SW 1271 (cell line): ENCODE measurements at regions not wholly inside any gene's neighbourhood (a gene's known extent, or its start where the extent isn't known, plus 50 kb on each side); places are given as distances from the start of the nearest gene placed in this dataset.

ENCODE experiments used
- DNase-seq, 2 experiments: peaks; one replicate each; lab custom pipeline; 2025; lab: John Stamatoyannopoulos, UW

- DNase-seq = no peak
These were observed 564.5 kb downstream of the BCL11B start for GRCh38 chr14:98707522-98707921.

GRCh38 chr14:98708555-98708954, 563.4 kb downstream of the BCL11B start:
- DNase-seq = no peak

- DNase-seq = no peak
These were observed 560.5 kb downstream of the BCL11B start for GRCh38 chr14:98711453-98711852.

GRCh38 chr14:98714626-98715425, 557.2 kb downstream of the BCL11B start:
- DNase-seq = no peak

GRCh38 chr14:98716133-98716532, 555.9 kb downstream of the BCL11B start:
- DNase-seq = no peak

DNA sequence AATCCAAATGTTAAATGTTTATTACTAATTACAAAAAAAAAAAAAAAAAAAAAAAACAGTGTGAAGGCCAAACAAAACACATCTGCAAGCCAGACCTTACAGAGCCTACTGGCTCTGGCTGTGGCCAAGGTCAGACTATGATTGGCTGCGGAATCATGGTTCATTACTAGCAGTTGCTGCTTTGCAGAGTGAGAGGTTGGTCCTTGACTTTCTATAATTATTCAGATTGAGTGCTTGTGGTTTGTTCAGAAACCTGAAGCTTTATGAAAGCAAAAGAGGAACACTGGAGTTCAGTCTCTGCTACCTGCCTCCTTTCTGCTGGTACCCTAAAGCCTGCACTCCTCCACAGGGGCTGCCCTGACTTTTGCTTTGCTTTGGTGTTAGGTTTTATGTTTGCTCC, 550.9 kb downstream of the BCL11B start:
- no peak for DNase-seq

- DNase-seq = no peak
These were observed 547.3 kb downstream of the BCL11B start for GRCh38 chr14:98724734-98725133.

DNA sequence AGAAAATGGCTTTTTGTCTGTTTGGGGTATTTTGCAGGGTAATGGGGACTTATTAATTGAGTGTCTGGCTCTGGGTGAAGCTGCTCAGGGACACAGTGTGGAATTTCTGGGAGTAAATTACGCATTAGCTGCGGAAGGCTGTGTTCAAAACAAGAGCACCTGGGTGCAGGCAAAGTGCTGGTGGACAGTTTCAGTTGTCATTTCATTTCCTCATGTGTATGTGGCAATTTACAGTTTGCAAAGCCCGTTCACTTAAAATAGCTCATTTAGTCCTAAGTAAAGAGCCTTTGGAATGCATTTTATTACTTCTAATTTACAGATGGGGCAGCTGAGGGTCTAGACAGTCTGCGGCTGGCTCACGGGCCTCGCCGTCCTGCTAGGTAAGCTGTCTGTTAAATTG, 546.8 kb downstream of the BCL11B start:
- no peak for DNase-seq

DNA sequence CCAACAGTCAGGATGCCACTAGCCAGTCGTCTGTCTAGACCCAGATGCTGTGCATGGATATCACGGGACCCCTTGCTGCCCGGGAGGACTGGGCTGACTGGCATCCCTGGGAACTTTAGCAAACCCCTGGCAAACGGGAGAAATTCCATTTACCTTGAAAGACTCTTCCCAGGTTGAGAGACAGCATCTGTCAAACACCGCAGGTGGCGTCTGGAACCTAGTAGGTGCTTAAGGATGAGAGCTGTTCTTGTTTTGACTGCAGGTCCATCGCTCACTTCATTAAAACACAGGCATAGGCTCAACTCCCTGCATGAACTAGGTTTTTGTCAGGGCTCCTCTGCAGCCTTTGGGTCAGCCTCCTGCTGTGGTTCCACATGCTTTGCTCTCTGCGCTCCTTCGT, 546.3 kb downstream of the BCL11B start:
- DNase-seq = no peak

DNA sequence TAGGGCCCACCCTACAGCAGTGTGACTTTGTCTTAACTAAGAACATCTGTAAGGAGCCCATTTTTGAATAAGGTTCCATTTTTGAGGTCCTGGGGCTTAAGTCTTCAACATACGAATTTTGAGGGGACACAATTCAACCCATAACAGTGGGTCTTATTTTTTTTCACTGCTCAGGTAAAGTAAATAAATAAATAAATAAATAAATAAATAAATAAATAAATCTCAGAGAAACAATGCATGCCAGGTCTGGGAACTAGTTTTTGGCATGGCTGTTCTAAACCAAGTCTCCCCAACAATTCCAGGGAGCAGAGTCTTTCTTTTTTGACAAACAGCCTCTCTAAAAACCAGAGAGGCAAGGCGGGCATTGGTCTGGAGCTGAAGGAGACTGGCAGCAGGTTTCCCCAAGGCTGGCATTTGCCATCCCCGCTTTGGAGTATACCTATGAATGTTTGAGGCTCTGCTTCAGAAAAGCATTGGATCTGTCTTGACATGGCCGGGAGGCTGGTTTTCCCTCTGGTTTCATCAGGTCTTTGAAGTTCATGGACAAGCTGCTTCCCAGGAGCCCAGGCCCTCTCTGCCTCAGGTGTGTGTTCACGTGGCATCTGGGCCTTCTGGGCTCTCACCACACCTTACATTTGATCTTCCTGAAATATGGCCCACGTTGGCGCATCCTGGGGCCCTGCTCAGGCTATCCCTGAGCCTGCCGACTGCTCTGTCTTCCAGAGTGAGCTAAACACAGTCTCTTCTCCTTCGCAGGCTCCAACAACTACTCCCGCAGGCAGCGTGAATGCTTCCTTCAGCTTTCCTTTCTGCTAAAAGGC, 545.2 kb downstream of the BCL11B start:
- DNase-seq = no peak

DNA sequence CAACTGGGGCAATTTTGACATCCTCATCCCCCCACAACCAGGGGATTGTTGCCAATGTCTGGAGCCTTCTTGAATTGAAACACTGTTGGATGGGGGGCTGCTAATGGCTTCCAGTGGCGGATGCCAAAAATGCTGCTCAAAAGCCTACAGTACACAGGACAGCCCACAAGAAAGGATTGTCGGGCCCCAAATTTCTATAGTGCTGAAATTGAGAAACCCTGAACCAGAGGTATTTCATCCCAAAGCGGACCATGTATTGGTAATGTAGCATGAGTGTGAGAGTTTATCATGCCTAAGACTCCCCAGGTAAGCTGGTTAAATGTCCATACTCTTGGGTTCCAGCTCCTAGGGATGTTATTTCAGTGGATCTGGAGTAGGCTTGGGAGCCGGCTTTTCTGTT, 544.0 kb downstream of the BCL11B start:
- no peak for DNase-seq

DNA sequence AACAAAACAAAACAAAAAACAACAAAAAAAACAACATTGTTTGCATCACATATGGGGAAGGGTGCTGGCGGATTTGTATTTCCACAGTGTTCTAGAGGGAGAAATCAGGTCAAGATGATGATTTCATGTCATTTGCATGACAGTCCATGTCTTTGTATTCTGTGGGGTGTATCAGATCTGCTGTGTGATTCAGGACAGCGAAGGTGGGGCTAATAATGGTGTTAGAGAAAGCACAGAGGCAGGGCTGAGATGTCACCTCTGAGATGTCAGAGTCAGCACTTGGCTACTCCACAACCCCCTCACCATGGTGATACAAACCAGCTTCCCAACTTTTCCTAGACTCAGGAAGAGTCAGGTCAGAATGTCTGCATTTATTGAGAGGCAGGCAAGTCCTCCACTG, 543.2 kb downstream of the BCL11B start:
- DNase-seq = no peak

GRCh38 chr14:98731286-98731685, 540.7 kb downstream of the BCL11B start:
- DNase-seq = no peak

- no peak for DNase-seq
These were observed 540.3 kb downstream of the BCL11B start for GRCh38 chr14:98731701-98732100.

GRCh38 chr14:98733536-98733935, 538.5 kb downstream of the BCL11B start:
- DNase-seq = no peak

DNA sequence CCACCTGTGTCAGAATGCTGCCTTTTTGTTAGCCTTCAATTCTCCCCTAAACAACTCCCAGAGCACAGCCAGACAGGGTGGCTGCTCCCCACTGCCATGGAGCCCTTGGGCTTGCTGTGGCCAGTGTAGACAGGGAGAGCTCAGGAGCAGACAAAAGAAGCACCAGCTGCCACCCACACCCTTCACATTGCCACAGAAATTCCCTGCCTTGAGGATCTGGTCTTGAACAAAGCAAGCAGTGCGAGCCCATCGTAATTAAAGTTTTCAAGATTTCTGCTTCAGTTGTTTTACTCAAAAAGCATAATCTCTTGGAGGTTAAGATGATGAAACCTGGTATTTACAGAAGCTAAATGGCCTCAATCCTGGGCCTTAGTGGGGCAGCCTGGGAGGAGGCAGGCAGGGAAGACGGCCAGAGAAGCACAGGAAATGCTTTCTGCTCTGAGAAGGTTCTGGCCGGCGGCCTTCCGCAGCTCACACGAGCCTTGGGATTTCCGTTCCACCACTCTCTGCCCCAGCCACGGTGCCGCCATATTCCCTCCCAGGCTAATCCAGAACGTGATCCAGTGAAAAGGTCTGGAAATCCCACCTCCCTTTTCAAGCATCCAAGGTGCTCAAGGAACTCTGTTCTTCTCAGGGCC, 535.2 kb downstream of the BCL11B start:
- no peak for DNase-seq

- DNase-seq = no peak
These were observed 530.5 kb downstream of the BCL11B start for GRCh38 chr14:98741523-98741922.

- no peak for DNase-seq
These were observed 530.0 kb downstream of the BCL11B start for GRCh38 chr14:98742001-98742400.

DNA sequence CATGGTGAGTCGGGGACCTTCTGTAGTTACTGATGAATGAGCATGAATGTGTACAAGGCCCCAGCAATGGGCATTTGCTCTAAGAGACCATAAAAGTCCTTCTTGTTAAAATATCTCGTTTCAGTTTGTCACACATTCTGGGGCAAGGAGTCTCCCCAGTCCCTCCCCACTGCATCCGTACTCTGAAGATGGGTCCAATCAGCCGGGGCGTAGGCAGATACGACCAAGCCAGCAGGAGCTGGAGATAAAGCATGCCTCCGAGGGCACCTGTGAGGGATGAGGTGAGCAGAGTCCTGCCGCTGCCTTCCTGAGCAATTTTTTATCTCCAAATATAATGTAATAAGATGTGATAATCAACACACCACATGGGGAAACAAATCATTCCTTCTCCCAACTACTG, 528.5 kb downstream of the BCL11B start:
- no peak for DNase-seq

DNA sequence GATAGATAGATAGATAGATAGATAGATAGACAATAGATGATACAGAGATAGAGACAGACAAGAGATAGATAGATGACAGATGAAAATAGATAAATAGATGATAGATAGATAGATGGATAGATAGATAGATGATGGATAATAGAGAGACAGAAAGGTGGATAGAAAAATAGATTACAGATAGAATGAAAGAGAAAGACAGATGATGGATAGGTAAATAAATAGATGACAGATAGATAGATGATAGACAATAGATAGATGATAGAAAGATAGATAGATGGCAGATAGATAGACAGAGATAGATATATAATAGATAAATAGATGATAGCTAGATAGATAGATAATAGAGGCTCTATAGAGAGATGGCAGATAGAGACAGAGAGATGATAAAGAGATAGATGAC, 523.0 kb downstream of the BCL11B start:
- no peak for DNase-seq

DNA sequence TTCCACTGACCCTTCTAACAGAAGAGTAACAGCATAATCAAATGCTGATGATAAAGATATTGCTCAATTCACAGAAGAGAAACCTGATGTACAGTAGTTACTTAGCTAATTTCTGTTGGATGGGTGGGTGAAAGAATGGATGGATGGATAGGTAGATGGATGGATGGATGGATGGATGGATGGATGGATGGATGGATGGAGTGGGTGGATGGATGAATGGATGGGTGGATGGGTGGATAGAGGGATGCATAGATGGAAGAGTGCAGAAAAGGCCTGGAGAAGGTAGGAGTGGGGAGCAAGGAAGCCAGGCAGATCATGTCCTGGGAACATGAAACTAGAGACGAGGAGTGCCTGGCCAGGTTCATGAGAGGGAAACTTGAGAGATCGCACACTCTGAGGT, 520.9 kb downstream of the BCL11B start:
- DNase-seq = no peak

DNA sequence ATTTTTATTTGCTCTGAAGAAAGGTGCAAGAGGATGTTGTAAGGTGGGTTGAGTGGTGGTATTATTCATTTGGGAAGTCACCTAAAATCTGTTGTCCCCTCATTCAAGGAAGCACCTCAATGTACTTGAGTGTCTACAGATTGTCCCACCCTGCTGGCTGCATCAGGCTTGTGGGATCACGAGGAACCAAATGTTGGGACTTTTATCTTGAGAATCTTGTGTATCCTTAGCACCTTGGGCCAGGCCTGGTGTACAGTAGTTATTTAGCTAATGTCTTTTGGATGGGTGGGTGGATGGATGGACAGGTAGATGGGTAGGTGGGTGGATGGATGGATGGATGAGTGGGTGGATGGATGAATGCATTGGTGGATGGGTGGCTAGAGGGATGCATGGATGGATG, 519.3 kb downstream of the BCL11B start:
- no peak for DNase-seq
